ENCODE measurements at regions not wholly inside any gene's neighbourhood (a gene's known extent, or its start where the extent isn't known, plus 50 kb on each side); places are given as distances from the start of the nearest gene placed in this dataset.

- DNase-seq (ENCODE audit: low read depth, low spot score), result no peak
Measured at GRCh38 chr6:168782187-168782751, 341.3 kb downstream of the SMOC2 start.

DNA sequence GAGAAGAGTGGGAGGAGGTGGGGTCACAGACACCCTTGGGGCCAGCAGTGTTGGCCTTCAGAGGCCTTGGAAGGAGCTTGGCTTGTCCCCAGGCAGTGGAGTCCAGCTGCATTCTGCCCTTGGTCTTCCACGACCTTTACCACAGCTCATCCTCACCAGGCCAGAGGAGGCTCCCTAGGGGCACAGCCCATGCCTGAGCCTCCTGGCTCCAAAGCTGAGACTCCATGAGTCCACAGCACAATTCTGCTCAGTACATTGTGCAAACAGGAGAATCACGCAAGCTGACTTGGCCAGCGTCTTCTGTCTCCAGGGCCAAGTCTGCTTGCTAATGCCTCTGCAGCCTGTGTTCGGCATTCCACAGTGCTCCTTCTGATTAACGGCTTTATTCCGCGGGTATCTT, 337.2 kb downstream of the SMOC2 start:
- DNase-seq (ENCODE audit: low read depth, low spot score), result no peak

GRCh38 chr6:168774381-168774780, 333.4 kb downstream of the SMOC2 start:
- DNase-seq (ENCODE audit: low read depth, low spot score), result no peak

GRCh38 chr6:168773788-168774187, 332.8 kb downstream of the SMOC2 start:
- no peak for DNase-seq (ENCODE audit: low read depth, low spot score)

DNA sequence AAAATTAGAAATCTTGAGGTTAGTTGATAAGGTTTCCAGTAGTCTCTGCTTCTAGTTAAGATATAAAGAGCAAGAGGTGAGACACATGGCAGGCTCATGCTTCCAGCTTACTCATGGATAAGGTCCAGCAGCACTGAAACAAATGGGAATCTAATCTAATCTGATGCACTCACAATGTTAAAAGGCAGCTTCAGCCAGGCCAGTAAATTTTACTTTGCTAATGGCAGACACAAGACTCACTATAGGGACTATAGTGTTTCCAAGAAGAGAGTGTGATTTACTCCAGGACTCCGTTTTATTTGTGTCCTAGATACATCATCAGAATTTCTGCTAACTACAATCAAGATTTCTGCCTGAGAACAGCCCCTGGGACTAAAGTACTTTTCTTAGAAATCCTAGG, 324.8 kb downstream of the SMOC2 start:
- DNase-seq (ENCODE audit: low read depth, low spot score), result no peak

DNA sequence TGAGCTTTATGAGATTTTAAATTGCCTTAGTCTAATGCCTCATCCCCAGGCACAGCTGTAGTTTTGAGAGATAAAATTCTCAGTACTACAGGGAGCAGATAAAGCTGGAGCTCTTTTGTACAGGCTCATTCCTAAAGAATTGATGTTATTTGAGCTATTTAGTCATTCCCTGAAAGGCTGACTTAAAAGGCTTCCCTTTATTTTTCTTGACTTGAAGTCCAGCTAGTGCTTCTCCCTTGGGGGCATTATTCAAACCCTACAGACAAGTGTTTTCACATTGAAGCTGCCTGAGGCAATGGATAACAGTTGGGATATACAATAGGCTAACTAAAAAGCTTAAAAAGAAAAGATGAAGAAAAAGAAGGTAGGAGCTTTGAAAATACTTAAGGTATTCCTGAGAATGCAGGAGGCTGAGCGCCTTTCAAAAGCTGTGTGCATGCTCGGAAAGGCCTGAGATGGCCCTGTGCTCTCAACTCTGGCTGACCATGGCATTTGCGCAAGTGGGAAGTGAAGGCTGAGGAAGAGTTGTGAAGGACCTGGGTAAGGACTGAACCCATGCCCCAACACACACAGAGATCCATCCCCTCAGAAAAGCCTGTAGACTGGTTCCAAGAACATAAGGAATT, 315.1 kb downstream of the SMOC2 start:
- DNase-seq (ENCODE audit: low read depth, low spot score), result peak; percentile 48

- DNase-seq (ENCODE audit: low read depth, low spot score), result no peak
Measured at GRCh38 chr6:168746643-168747042, 305.7 kb downstream of the SMOC2 start.

DNA sequence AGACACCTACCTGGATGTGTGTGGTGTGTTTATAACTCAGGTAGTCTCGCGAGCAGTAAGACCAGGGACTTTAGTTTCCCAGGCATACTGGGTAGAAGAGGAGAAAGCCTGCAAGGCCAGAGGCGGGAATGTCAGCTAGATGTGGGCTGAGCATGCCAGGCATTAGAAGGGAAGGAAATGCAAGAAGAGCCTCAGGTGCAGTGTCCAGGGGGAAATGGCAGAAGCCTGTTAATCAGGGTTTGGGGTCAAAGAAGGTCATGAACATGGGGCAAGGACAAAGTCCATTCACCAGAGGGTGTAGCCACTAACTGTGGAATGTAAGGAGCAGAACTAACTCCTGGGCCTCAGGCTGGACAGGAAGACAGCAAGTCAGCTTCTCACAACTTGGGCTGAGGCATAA, 305.0 kb downstream of the SMOC2 start:
- DNase-seq (ENCODE audit: low read depth, low spot score), result no peak

GRCh38 chr6:168744861-168745260, 303.9 kb downstream of the SMOC2 start:
- DNase-seq (ENCODE audit: low read depth, low spot score), result no peak

GRCh38 chr6:168741942-168742782, 301.2 kb downstream of the SMOC2 start:
- no peak for DNase-seq (ENCODE audit: low read depth, low spot score)

- DNase-seq (ENCODE audit: low read depth, low spot score), result no peak
Measured at GRCh38 chr6:168741305-168741704, 300.3 kb downstream of the SMOC2 start.

GRCh38 chr6:168739381-168739780, 298.4 kb downstream of the SMOC2 start:
- no peak for DNase-seq (ENCODE audit: low read depth, low spot score)

- no peak for DNase-seq (ENCODE audit: low read depth, low spot score)
Measured at GRCh38 chr6:168737481-168737880, 296.5 kb downstream of the SMOC2 start.

GRCh38 chr6:168737014-168737413, 296.0 kb downstream of the SMOC2 start:
- DNase-seq (ENCODE audit: low read depth, low spot score), result no peak

DNA sequence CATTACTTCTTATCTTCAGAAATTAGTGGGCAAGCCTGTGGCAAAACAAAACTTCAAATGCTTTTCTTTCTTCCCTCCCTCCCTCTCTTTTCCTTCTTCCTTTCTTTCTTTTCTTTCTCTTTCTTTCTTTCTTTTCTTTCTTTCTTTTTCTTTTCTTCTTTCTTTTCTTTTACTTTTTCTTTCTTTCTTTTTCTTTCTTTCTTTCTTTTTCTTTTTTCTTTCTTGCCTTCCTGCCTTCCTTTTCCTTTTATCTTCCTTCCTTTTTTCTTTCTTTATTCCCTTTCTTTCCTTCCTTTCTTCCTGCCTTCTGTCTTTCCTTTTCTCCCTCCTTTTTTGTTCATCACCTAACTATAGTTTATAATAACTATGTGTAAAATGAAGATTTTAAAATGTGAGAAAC, 295.1 kb downstream of the SMOC2 start:
- no peak for DNase-seq (ENCODE audit: low read depth, low spot score)

DNA sequence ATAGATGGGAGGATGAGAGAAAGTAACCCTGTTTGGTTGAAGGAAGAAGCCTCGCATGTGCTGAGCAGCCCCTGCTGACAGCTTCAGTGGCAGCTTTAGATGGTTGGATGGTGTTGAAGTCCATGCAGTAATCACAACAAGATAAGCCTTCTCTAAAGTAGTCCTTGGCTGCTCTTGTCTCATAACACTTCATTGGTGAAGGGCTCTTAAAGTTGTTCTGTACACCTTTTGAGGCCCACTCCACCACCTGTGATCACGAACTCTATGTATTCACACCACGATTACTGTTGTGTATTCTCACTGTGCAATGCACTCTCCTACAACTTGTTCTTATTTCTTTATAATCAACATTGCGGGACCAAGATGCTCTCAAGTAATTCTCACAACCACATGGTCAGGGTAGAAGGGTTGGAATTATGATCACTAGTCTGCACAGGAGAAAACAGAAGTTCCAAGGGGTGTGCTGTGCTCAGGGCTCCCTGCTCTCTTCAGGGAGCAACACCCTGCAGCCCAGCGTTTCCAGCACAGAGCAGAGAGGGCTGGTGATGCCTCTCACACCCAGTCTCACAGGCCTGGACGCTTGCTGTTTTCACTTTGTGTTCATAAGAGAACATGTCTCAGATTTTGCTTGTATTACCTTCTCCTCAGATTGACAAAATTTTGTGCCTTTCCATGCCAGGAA, 294.4 kb downstream of the SMOC2 start:
- no peak for DNase-seq (ENCODE audit: low read depth, low spot score)

DNA sequence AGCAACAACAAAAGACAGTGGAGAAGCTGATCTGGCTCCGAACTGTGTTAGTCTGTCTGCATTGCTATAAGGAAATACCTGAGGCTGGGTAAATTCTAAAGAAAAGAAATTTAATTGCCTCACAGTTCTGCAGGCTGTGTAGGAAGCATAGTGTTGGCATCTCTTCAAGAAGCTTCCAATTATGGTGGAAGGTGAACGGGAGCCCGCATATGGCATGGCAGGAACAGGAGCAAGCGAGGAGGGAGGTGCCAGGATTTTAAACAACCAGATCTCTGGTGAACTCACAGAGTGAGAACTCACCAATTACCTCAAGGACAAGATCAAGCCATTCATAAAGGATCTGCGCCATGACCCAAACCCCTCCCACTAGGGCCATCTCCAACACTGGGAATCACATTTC, 293.5 kb downstream of the SMOC2 start:
- DNase-seq (ENCODE audit: low read depth, low spot score), result no peak

DNA sequence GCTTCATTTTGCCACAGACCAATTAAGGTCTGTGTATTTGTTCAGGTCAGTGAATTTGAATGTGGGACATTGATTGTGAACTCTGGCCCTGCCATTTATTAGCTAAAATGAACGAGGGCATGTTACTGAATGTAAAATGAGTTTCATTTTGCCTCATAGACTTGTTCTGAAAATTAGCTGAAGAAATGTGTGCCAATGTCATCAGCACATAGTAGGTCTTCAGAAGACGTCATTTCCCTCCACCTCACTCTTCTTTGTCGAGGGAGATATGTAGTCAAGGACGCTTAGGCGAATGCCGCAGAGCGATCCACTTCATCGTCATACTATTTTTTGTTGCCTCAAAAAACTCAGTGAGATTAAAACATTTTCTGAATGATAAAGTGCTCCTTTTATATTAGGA, 291.7 kb downstream of the SMOC2 start:
- DNase-seq (ENCODE audit: low read depth, low spot score), result no peak

- DNase-seq (ENCODE audit: low read depth, low spot score), result no peak
Measured at GRCh38 chr6:168730931-168731716, 290.1 kb downstream of the SMOC2 start.

DNA sequence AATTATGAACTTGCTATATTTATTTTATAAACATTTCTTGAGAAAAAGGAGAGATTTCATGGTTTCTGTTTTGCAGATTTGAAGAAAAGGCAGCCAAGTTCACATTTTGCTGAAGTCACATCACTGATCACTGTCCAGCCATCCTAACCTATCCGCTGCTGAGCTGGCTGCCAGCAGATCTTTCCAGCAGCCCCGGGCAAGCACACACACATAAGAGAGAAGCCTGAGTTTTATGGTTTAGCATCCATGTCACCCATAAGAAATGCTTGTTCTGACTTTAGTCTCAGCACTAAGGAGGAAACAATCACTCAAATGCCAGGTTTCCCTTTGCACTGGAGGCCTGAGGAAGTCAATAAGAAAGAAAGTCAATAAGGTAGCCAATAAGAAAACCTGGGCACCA, 287.1 kb downstream of the SMOC2 start:
- no peak for DNase-seq (ENCODE audit: low read depth, low spot score)

DNA sequence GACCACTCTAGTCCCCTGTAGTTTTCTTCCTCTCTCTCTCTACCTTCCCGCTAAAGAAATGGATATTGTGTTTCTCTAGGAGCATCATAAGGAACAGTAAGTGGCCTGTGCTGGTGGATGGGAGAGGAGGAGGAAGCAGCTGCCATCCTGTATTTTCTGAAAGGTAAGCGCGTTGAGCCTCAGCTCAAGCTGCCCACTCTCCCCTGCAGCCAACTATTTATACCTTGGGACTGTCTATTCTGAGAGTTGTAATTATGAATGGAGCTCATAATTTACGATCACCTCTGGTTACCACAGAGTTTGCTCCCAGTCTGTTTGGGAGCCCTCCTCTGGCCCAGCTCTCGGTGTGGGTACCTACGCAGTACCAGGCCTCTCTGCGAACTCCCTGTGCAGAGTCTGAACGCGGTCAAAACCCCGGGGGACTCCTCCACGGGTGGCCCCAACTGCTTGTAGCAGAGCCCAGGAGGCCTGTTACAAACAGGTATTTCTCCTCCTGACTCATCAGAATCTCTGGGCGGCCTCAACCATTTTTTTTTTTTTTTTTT, 285.4 kb downstream of the SMOC2 start:
- DNase-seq (ENCODE audit: low read depth, low spot score), result no peak
